Caco-2 (cell line): ENCODE measurements at regions not wholly inside any gene's neighbourhood (a gene's known extent, or its start where the extent isn't known, plus 50 kb on each side); places are given as distances from the start of the nearest gene placed in this dataset.

Experiments used
- BruUV-seq: library from RNA; stranded (reverse); fragments of 400-500 nt; replicated peaks from 2 replicates; lab custom pipeline; 2021; lab: Mats Ljungman, UMichigan
- CTCF ChIA-PET: fragments of 300-600 bp; sonication (Branson Sonifier 250); formaldehyde crosslinking; loops from one replicate; lab custom pipeline; 2022; ENCODE audit warnings: antibody characterized with exemption; lab: Charles Lee
- POLR2A ChIA-PET: fragments of 300-600 bp; sonication (Branson Sonifier 250); formaldehyde crosslinking; loops from one replicate; lab custom pipeline; 2022; ENCODE audit warnings: antibody characterized with exemption; lab: Charles Lee
- DNase-seq, 2 experiments: peaks; one replicate each; pipeline versions ENCODE4 v3.0.0 to v3.0.0-alpha.2; 2020 to 2022
- H3K27me3 ChIP-seq: replicated peaks from 2 replicates; pipeline ENCODE4 v1.6.0; 2011; ENCODE audit warnings: low read length; ENCODE audit not compliant: control insufficient read depth, insufficient read depth
- H3K36me3 ChIP-seq: 2 replicates; pipeline ENCODE4 v1.5.1; 2011; ENCODE audit warnings: low read length; ENCODE audit not compliant: control insufficient read depth, insufficient read depth
- H3K4me1 ChIP-seq: fragments of 250-450 bp; sonication (Bioruptor Pico); 2 replicates; pipeline ENCODE4 v1.5.1; 2020; ENCODE audit warnings: mild to moderate bottlenecking
- H3K4me3 ChIP-seq: 2 replicates; pipeline ENCODE4 v1.5.1; 2011; ENCODE audit warnings: low read depth, mild to moderate bottlenecking, control low read depth, low read length
- H3K9me3 ChIP-seq: fragments of 250-450 bp; sonication (Bioruptor Pico); 2 replicates; pipeline ENCODE4 v1.5.1; 2020; ENCODE audit warnings: mild to moderate bottlenecking, moderate library complexity
- H3K27ac Mint-ChIP-seq: one replicate; pipeline ENCODE4 v1.8.0; 2022; ENCODE audit warnings: mixed read lengths; ENCODE audit not compliant: unreplicated experiment
- H3K27me3 Mint-ChIP-seq: one replicate; pipeline ENCODE4 v1.8.0; 2022; ENCODE audit warnings: mixed read lengths; ENCODE audit not compliant: insufficient read depth, unreplicated experiment
- H3K36me3 Mint-ChIP-seq: one replicate; pipeline ENCODE4 v1.8.0; 2022; ENCODE audit warnings: mild to moderate bottlenecking, mixed read lengths; ENCODE audit not compliant: insufficient read depth, unreplicated experiment
- H3K4me1 Mint-ChIP-seq: one replicate; pipeline ENCODE4 v1.8.0; 2022; ENCODE audit warnings: low read depth, mixed read lengths; ENCODE audit not compliant: unreplicated experiment
- H3K4me3 Mint-ChIP-seq: one replicate; pipeline ENCODE4 v1.8.0; 2022; ENCODE audit warnings: mild to moderate bottlenecking, moderate library complexity, mixed read lengths; ENCODE audit not compliant: unreplicated experiment
- H3K9me3 Mint-ChIP-seq: one replicate; pipeline ENCODE4 v1.8.0; 2022; ENCODE audit warnings: mixed read lengths; ENCODE audit not compliant: unreplicated experiment
- CTCF ChIP-seq, 2 experiments: fragments of 200-600 bp in 1 of 2; IDR thresholded peaks; 1 replicate in 1 of 2; 2 replicates in 1 of 2; pipeline versions ENCODE4 v1.5.1 to v1.8.0; 2011 to 2022; ENCODE audit warnings: antibody characterized with exemption in 1 of 2, control low read depth in 1 of 2, inconsistent platforms in 1 of 2, low read depth in 1 of 2, low read length in 1 of 2, mild to moderate bottlenecking in 1 of 2, moderate library complexity in 1 of 2; ENCODE audit not compliant: insufficient read depth in 1 of 2, severe bottlenecking in 1 of 2, unreplicated experiment in 1 of 2
- intact Hi-C: fragments of 100-400 bp; cut with micrococcal nuclease; formaldehyde crosslinking; loops from one replicate; pipeline ENCODE4 v1.10.0; 2022; ENCODE audit not compliant: unreplicated experiment

- H3K9me3 Mint-ChIP-seq: no peaks in the 10 kb centered on the region
- H3K36me3 Mint-ChIP-seq: no peaks in the 10 kb centered on the region
- TF ChIP-seq CTCF (IDR thresholded peaks at IDR 0.05; ENCODE audit: insufficient read depth in 1 of 2, low read depth in 1 of 2, low read length in 1 of 2, severe bottlenecking in 1 of 2, unreplicated experiment in 1 of 2): no peak
- Histone ChIP-seq H3K9me3 (no peaks in the 10 kb centered on the region), H3K4me3 (no peak overlapping the region), H3K4me1 (no peaks in the 10 kb centered on the region), H3K36me3 (no peaks in the 10 kb centered on the region), H3K27me3 (no peaks in the 10 kb centered on the region)
- H3K27me3 Mint-ChIP-seq: no peaks in the 10 kb centered on the region
- DNase-seq: no peak
- CTCF ChIA-PET: no interaction called here
- no peak overlapping the region for H3K27ac Mint-ChIP-seq
- no TSS peak for BruUV-seq
- no peaks in the 10 kb centered on the region for H3K4me1 Mint-ChIP-seq
- POLR2A ChIA-PET: no interaction called here
- no peak overlapping the region for H3K4me3 Mint-ChIP-seq
- intact Hi-C loops: no loop called here
Measured at GRCh38 chr18:55048892-55049291, 89.6 kb upstream of the CCDC68 start.

- H3K36me3 ChIP-seq: no peaks in the 10 kb centered on the region
- H3K36me3 Mint-ChIP-seq: no peaks in the 10 kb centered on the region
- H3K4me3 Mint-ChIP-seq: no peak overlapping the region
- no peak overlapping the region for H3K27ac Mint-ChIP-seq
- H3K4me3 ChIP-seq: no peak overlapping the region
- H3K27me3 Mint-ChIP-seq: no peaks in the 10 kb centered on the region
- intact Hi-C loops: no loop called here
- DNase-seq: no peak
- TF ChIP-seq CTCF (IDR thresholded peaks at IDR 0.05; ENCODE audit: insufficient read depth in 1 of 2, low read depth in 1 of 2, low read length in 1 of 2, severe bottlenecking in 1 of 2, unreplicated experiment in 1 of 2): no peak
- POLR2A ChIA-PET: no interaction called here
- H3K4me1 ChIP-seq: no peaks in the 10 kb centered on the region
- H3K9me3 ChIP-seq: no peaks in the 10 kb centered on the region
- H3K9me3 Mint-ChIP-seq: no peaks in the 10 kb centered on the region
- CTCF ChIA-PET: no interaction called here
- H3K27me3 ChIP-seq: no peaks in the 10 kb centered on the region
- no TSS peak for BruUV-seq
- no peaks in the 10 kb centered on the region for H3K4me1 Mint-ChIP-seq
Measured at GRCh38 chr18:55047546-55047945, 88.3 kb upstream of the CCDC68 start.

GRCh38 chr18:55041366-55041765, 82.1 kb upstream of the CCDC68 start:
- Mint-ChIP-seq H3K9me3 (no peaks in the 10 kb centered on the region), H3K27me3 (no peaks in the 10 kb centered on the region), H3K4me1 (no peaks in the 10 kb centered on the region), H3K27ac (no peak overlapping the region), H3K4me3 (no peak overlapping the region), H3K36me3 (no peaks in the 10 kb centered on the region)
- ChIA-PET POLR2A (no interaction called here), CTCF (no interaction called here)
- no TSS peak for BruUV-seq
- no peak overlapping the region for H3K4me3 ChIP-seq
- intact Hi-C loops: no loop called here
- H3K4me1 ChIP-seq: no peaks in the 10 kb centered on the region
- no peaks in the 10 kb centered on the region for H3K9me3 ChIP-seq
- DNase-seq: no peak
- no peaks in the 10 kb centered on the region for H3K36me3 ChIP-seq
- no peaks in the 10 kb centered on the region for H3K27me3 ChIP-seq
- no peak for TF ChIP-seq CTCF (IDR thresholded peaks at IDR 0.05; ENCODE audit: insufficient read depth in 1 of 2, low read depth in 1 of 2, low read length in 1 of 2, severe bottlenecking in 1 of 2, unreplicated experiment in 1 of 2)
